ENCODE measurements at regions not wholly inside any gene's neighbourhood (a gene's known extent, or its start where the extent isn't known, plus 50 kb on each side); places are given as distances from the start of the nearest gene placed in this dataset.

DNA sequence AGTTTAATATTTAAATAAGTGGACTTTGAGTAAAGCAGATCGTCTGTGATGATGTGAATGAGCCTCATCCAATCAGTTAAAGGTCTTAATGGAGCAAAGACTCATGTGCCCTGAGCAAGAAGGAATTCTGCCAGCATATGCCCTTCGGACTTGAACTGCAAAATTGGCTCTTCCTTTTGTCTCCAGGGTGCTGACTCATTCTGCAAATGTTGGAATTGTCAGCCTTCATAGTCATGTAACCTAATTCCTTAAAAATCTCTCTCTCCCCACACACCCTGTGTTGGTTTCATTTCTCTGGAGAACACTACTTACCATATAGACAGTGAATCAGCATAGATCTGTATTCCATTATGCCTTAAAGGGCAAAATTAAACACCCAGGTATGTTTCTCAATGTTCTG lies 609.8 kb upstream of the GALNTL6 start:
- no peaks in the 10 kb centered on the region for H3K79me2 ChIP-seq (ENCODE audit: insufficient read depth, low read length)
- H3K9me2 ChIP-seq (ENCODE audit: low read depth, low read length): no peaks in the 10 kb centered on the region
- H3K36me3 ChIP-seq (ENCODE audit: insufficient read depth, low read length): no peaks in the 10 kb centered on the region
- no peak overlapping the region for H2AFZ ChIP-seq (ENCODE audit: low read length)
- no peaks in the 10 kb centered on the region for H3K27me3 ChIP-seq (ENCODE audit: insufficient read depth, low read length)
- H4K20me1 ChIP-seq (ENCODE audit: insufficient read depth, low read length): no peaks in the 10 kb centered on the region
- H3K4me2 ChIP-seq (ENCODE audit: low read length): no peak overlapping the region
- H3K4me3 ChIP-seq (ENCODE audit: low read depth, low read length, poor library complexity, severe bottlenecking): no peak overlapping the region
- H3K4me1 ChIP-seq (ENCODE audit: insufficient read depth, low read length, severe bottlenecking): no peaks in the 10 kb centered on the region
- H3K27ac ChIP-seq (ENCODE audit: low read depth, low read length, poor library complexity, severe bottlenecking): no peak overlapping the region
- H3K9me3 ChIP-seq (ENCODE audit: low read length): no peaks in the 10 kb centered on the region
- H3K9ac ChIP-seq (ENCODE audit: low read length): no peak overlapping the region
- H3F3A ChIP-seq (ENCODE audit: insufficient read depth, low read length): no peaks in the 10 kb centered on the region
- no peak for TF ChIP-seq EZH2 (IDR thresholded peaks at IDR 0.05; ENCODE audit: borderline replicate concordance, low read length)

DNA sequence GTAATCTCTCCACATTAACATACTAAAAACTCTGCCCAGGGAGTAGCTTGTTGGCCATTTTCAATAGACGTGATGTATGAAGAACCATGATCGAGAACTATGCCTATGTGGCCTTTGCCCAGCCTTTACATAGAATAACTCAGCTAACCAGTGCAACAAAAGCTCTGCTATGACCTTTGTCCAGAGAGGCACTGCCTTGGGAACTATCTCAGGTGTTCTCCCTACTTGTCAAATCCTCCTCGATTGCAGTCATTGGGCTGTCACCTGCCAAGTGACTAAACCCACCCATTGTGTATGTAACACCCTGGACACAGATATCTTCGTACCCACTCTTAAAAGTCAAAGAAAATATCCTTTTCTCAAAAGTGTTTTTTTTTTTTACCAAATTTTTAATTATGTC lies 610.3 kb upstream of the GALNTL6 start:
- H3K4me2 ChIP-seq (ENCODE audit: low read length): no peak overlapping the region
- no peaks in the 10 kb centered on the region for H3K36me3 ChIP-seq (ENCODE audit: insufficient read depth, low read length)
- no peaks in the 10 kb centered on the region for H3F3A ChIP-seq (ENCODE audit: insufficient read depth, low read length)
- H3K27me3 ChIP-seq (ENCODE audit: insufficient read depth, low read length): no peaks in the 10 kb centered on the region
- H3K79me2 ChIP-seq (ENCODE audit: insufficient read depth, low read length): no peaks in the 10 kb centered on the region
- no peaks in the 10 kb centered on the region for H3K9me3 ChIP-seq (ENCODE audit: low read length)
- H3K4me3 ChIP-seq (ENCODE audit: low read depth, low read length, poor library complexity, severe bottlenecking): no peak overlapping the region
- no peak overlapping the region for H3K27ac ChIP-seq (ENCODE audit: low read depth, low read length, poor library complexity, severe bottlenecking)
- H2AFZ ChIP-seq (ENCODE audit: low read length): no peak overlapping the region
- no peaks in the 10 kb centered on the region for H3K9me2 ChIP-seq (ENCODE audit: low read depth, low read length)
- no peak overlapping the region for H3K9ac ChIP-seq (ENCODE audit: low read length)
- H3K4me1 ChIP-seq (ENCODE audit: insufficient read depth, low read length, severe bottlenecking): no peaks in the 10 kb centered on the region
- TF ChIP-seq EZH2 (IDR thresholded peaks at IDR 0.05; ENCODE audit: borderline replicate concordance, low read length): no peak
- no peak for TF ChIP-seq CTCF (IDR thresholded peaks at IDR 0.05; ENCODE audit: low read length)
- H4K20me1 ChIP-seq (ENCODE audit: insufficient read depth, low read length): no peaks in the 10 kb centered on the region

GRCh38 chr4:171186700-171187099 lies 626.5 kb upstream of the GALNTL6 start:
- no peak for TF ChIP-seq EZH2 (IDR thresholded peaks at IDR 0.05; ENCODE audit: borderline replicate concordance, low read length)
- peak; percentile 23; the same call in 1 of the 2 replicates for TF ChIP-seq CTCF (IDR thresholded peaks at IDR 0.05; ENCODE audit: low read length)
- H3K36me3 ChIP-seq (ENCODE audit: insufficient read depth, low read length): no peaks in the 10 kb centered on the region

DNA sequence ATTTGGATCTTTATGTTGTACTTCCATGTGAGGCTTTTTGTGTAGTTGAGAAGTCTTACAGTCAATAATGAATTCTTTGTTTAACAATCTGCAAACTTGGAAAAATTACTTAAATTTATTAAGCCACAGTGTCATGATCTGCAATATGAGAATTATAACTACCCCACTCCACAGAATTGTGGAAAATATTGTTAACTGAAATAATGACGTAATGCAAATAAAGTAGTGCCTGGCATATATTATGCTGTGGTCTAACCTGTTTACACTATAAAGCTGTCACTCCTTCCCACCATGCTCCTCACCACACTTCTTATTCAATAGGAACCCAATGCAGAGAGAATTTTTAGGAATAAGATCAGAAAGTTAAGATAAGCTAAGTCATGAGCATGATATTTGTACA lies 632.1 kb upstream of the GALNTL6 start:
- no peak for TF ChIP-seq EZH2 (IDR thresholded peaks at IDR 0.05; ENCODE audit: borderline replicate concordance, low read length)
- TF ChIP-seq CTCF (IDR thresholded peaks at IDR 0.05; ENCODE audit: low read length): no peak
- Histone ChIP-seq H3K4me3 (ENCODE audit: low read depth, low read length, poor library complexity, severe bottlenecking) (no peak overlapping the region), H3K79me2 (ENCODE audit: insufficient read depth, low read length) (no peaks in the 10 kb centered on the region), H2AFZ (ENCODE audit: low read length) (no peak overlapping the region), H3K36me3 (ENCODE audit: insufficient read depth, low read length) (no peaks in the 10 kb centered on the region), H3K4me2 (ENCODE audit: low read length) (no peak overlapping the region), H3K9me2 (ENCODE audit: low read depth, low read length) (no peaks in the 10 kb centered on the region), H3K9ac (ENCODE audit: low read length) (no peak overlapping the region), H3K4me1 (ENCODE audit: insufficient read depth, low read length, severe bottlenecking) (no peaks in the 10 kb centered on the region), H3K27ac (ENCODE audit: low read depth, low read length, poor library complexity, severe bottlenecking) (no peak overlapping the region), H3F3A (ENCODE audit: insufficient read depth, low read length) (no peaks in the 10 kb centered on the region), H3K27me3 (ENCODE audit: insufficient read depth, low read length) (no peaks in the 10 kb centered on the region), H4K20me1 (ENCODE audit: insufficient read depth, low read length) (no peaks in the 10 kb centered on the region), H3K9me3 (ENCODE audit: low read length) (no peaks in the 10 kb centered on the region)

More at GRCh38 chr4:171186700-171187099, 626.5 kb upstream of the GALNTL6 start:
- H3F3A ChIP-seq (ENCODE audit: insufficient read depth, low read length): no peaks in the 10 kb centered on the region
- H3K4me3 ChIP-seq (ENCODE audit: low read depth, low read length, poor library complexity, severe bottlenecking): no peak overlapping the region
- no peak overlapping the region for H3K9ac ChIP-seq (ENCODE audit: low read length)
- no peak overlapping the region for H2AFZ ChIP-seq (ENCODE audit: low read length)
- H3K79me2 ChIP-seq (ENCODE audit: insufficient read depth, low read length): no peaks in the 10 kb centered on the region
- H3K27ac ChIP-seq (ENCODE audit: low read depth, low read length, poor library complexity, severe bottlenecking): no peak overlapping the region
- H3K4me1 ChIP-seq (ENCODE audit: insufficient read depth, low read length, severe bottlenecking): no peaks in the 10 kb centered on the region
- no peaks in the 10 kb centered on the region for H4K20me1 ChIP-seq (ENCODE audit: insufficient read depth, low read length)
- no peaks in the 10 kb centered on the region for H3K9me2 ChIP-seq (ENCODE audit: low read depth, low read length)
- H3K4me2 ChIP-seq (ENCODE audit: low read length): no peak overlapping the region
- H3K27me3 ChIP-seq (ENCODE audit: insufficient read depth, low read length): no peaks in the 10 kb centered on the region
- H3K9me3 ChIP-seq (ENCODE audit: low read length): no peaks in the 10 kb centered on the region

All from OCI-LY1 (cell line).